GM12872 (cell line): ENCODE measurements at regions not wholly inside any gene's neighbourhood (a gene's known extent, or its start where the extent isn't known, plus 50 kb on each side); places are given as distances from the start of the nearest gene placed in this dataset.

Experiments
- CTCF ChIP-seq: IDR thresholded peaks from 3 replicates; pipeline ENCODE4 v1.5.1; 2011; ENCODE audit warnings: low read depth, mild to moderate bottlenecking, low read length, moderate library complexity; ENCODE audit not compliant: insufficient read depth

GRCh38 chrX:6941041-6941440 lies 206.5 kb upstream of the STS start:
- no peak for TF ChIP-seq CTCF

- no peak for TF ChIP-seq CTCF
Measured at GRCh38 chrX:6930307-6930849, 217.1 kb upstream of the STS start.

- TF ChIP-seq CTCF: no peak
Measured at GRCh38 chrX:6924443-6925077, 223.0 kb upstream of the STS start.

GRCh38 chrX:6917666-6918065 lies 229.8 kb upstream of the STS start:
- TF ChIP-seq CTCF: no peak

GRCh38 chrX:6910218-6910617 lies 237.3 kb upstream of the STS start:
- TF ChIP-seq CTCF: no peak

- no peak for TF ChIP-seq CTCF
Measured at GRCh38 chrX:6909396-6909795, 238.1 kb upstream of the STS start.

GRCh38 chrX:6906608-6907007 lies 240.9 kb upstream of the STS start:
- TF ChIP-seq CTCF: no peak
